A673 (cell line): ENCODE measurements at regions not wholly inside any gene's neighbourhood (a gene's known extent, or its start where the extent isn't known, plus 50 kb on each side); places are given as distances from the start of the nearest gene placed in this dataset.

Experiments
- BruUV-seq: library from RNA; stranded (reverse); fragments of 400-500 nt; replicated peaks from 2 replicates; lab custom pipeline; 2021; lab: Mats Ljungman, UMichigan
- CTCF ChIA-PET: fragments of 300-600 bp; sonication (Branson Sonifier 250); formaldehyde crosslinking; loops from one replicate; lab custom pipeline; 2022; ENCODE audit warnings: antibody characterized with exemption; lab: Charles Lee
- POLR2A ChIA-PET: fragments of 300-600 bp; sonication (Branson Sonifier 250); formaldehyde crosslinking; loops from one replicate; lab custom pipeline; 2022; ENCODE audit warnings: antibody characterized with exemption; ENCODE audit not compliant: low non-redundant PET; lab: Charles Lee
- DNase-seq: peaks from one replicate; pipeline ENCODE4 v3.0.0-alpha.2; 2015; ENCODE audit warnings: low spot score
- H3K27ac ChIP-seq: fragments of 200-600 bp; sonication (generic); 2 replicates; pipeline ENCODE4 v1.5.1; 2016; ENCODE audit warnings: mixed run types, low read depth, mild to moderate bottlenecking, mixed read lengths, antibody characterized with exemption, low read length; ENCODE audit not compliant: poor library complexity, severe bottlenecking
- H3K27me3 ChIP-seq: fragments of 200-600 bp; sonication (generic); replicated peaks from 2 replicates; pipeline ENCODE4 v1.6.1; 2017; ENCODE audit warnings: mixed run types, low read depth, mild to moderate bottlenecking, mixed read lengths, antibody characterized with exemption, low read length; ENCODE audit not compliant: insufficient read depth, poor library complexity
- H3K36me3 ChIP-seq: fragments of 200-600 bp; sonication (generic); 2 replicates; pipeline ENCODE4 v1.6.1; 2016; ENCODE audit warnings: mixed run types, mild to moderate bottlenecking, mixed read lengths, antibody characterized with exemption, low read length; ENCODE audit not compliant: insufficient read depth, poor library complexity, severe bottlenecking
- H3K4me1 ChIP-seq: fragments of 200-600 bp; sonication (generic); 2 replicates; pipeline ENCODE4 v1.6.1; 2017; ENCODE audit warnings: mixed run types, mild to moderate bottlenecking, mixed read lengths, antibody characterized with exemption, low read length; ENCODE audit not compliant: insufficient read depth, poor library complexity, severe bottlenecking
- H3K4me3 ChIP-seq: fragments of 200-600 bp; sonication (generic); 2 replicates; pipeline ENCODE4 v1.5.1; 2016; ENCODE audit warnings: low read depth, mixed run types, mild to moderate bottlenecking, mixed read lengths, low read length; ENCODE audit not compliant: poor library complexity, severe bottlenecking
- H3K9me3 ChIP-seq: fragments of 200-600 bp; sonication (generic); 2 replicates; pipeline ENCODE4 v1.6.1; 2016; ENCODE audit warnings: mixed run types, low read depth, mild to moderate bottlenecking, mixed read lengths, antibody characterized with exemption, low read length; ENCODE audit not compliant: poor library complexity, severe bottlenecking
- CTCF ChIP-seq: fragments of 300-800, 200-600 bp; sonication (generic); conservative IDR thresholded peaks from 2 replicates; pipeline ENCODE4 v1.5.1; 2017; ENCODE audit warnings: low read depth, mild to moderate bottlenecking, antibody characterized with exemption, low read length, moderate library complexity, mixed read lengths
- EZH2 ChIP-seq: fragments of 200-600 bp; sonication (generic); IDR thresholded peaks from 2 replicates; pipeline ENCODE4 v1.6.1; 2017; ENCODE audit warnings: borderline replicate concordance, low read depth, mild to moderate bottlenecking, mixed read lengths, antibody characterized with exemption, low read length; ENCODE audit not compliant: poor library complexity, severe bottlenecking
- intact Hi-C: fragments of 100-400 bp; cut with micrococcal nuclease; formaldehyde crosslinking; loops from one replicate; pipeline ENCODE4 v1.10.0; 2022; ENCODE audit not compliant: unreplicated experiment

DNA sequence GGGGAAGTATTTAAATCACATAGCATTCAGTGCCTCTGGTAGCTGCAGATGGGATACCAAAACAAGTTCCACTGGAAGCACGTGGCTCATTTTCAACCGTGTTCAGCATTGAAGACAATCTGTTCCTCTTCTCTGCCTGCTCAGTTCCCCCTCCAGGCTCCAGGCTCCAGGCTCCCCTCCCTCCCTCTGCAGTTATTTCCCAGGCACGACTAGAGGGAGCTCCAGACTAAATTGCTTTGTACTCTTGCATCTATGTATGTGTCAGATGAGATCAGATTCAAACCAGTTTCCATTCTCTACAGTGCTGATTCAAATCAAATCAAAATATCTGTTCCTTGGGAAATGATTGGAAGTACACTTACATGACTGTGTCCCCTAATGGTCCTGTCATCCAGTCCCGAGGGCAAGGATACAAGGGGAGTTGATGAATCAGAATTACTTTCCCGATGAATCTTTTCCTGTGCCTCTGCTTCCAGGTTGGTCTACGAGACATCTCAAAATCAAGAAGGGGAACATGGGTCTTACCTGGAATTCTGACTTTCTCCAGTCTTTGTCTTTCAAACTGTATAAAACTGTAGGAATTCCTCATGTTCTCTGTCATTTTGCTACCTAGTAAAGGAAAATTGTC, 600.5 kb downstream of the EDEM1 start:
- Histone ChIP-seq H3K9me3 (no peaks in the 10 kb centered on the region), H3K27me3 (peaks cover 11% of the 10 kb centered on the region), H3K27ac (no peak overlapping the region), H3K4me3 (no peak overlapping the region), H3K4me1 (no peaks in the 10 kb centered on the region), H3K36me3 (no peaks in the 10 kb centered on the region)
- peak; percentile 56 for DNase-seq
- intact Hi-C loops = no loop called here
- TF ChIP-seq EZH2 (no peak), CTCF (peak; percentile 56)
- BruUV-seq = no TSS peak
- CTCF ChIA-PET = no interaction called here
- POLR2A ChIA-PET = no interaction called here

- ChIA-PET CTCF (no interaction called here), POLR2A (no interaction called here)
- Histone ChIP-seq H3K4me1 (no peaks in the 10 kb centered on the region), H3K27ac (no peak overlapping the region), H3K9me3 (no peaks in the 10 kb centered on the region), H3K36me3 (no peaks in the 10 kb centered on the region), H3K4me3 (no peak overlapping the region), H3K27me3 (peaks cover 11% of the 10 kb centered on the region)
- BruUV-seq = no TSS peak
- intact Hi-C loops = no loop called here
- TF ChIP-seq CTCF (no peak; the same call in 1 of the 2 replicates), EZH2 (no peak)
- DNase-seq = no peak
These were observed 601.0 kb downstream of the EDEM1 start for GRCh38 chr3:5788496-5788895.

DNA sequence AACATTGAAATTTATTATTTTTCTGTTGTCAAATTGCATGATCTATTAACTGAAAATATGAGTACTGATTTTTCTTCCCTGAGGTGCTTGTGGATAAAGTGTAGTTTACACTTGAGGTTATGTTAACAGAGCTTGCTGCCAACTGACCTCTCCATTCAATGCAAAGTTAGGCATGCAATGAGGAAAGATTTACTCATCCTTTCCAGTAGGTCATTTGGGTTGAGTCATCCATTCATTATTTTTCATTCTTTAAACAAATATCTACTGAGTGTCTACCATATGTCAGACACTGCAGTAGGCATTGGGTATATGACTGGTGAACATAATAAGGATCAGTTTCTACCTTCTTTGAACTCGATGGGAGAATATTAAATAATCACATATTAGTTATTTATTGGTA, 604.1 kb downstream of the EDEM1 start:
- no peak for DNase-seq
- TF ChIP-seq EZH2 = no peak
- TF ChIP-seq CTCF = no peak
- Histone ChIP-seq H3K9me3 (no peaks in the 10 kb centered on the region), H3K36me3 (no peaks in the 10 kb centered on the region), H3K4me1 (no peaks in the 10 kb centered on the region), H3K27ac (no peak overlapping the region), H3K4me3 (no peak overlapping the region), H3K27me3 (peaks cover 10% of the 10 kb centered on the region)
- intact Hi-C loops = no loop called here
- no TSS peak for BruUV-seq
- ChIA-PET POLR2A (no interaction called here), CTCF (no interaction called here)
